HepG2 (cell line): ENCODE measurements at regions not wholly inside any gene's neighbourhood (a gene's known extent, or its start where the extent isn't known, plus 50 kb on each side); places are given as distances from the start of the nearest gene placed in this dataset.

Experiments
- ATAC-seq: fragments of 200-7000 bp; cut with Tn5 transposase; 3 replicates; pipeline ENCODE4 v1.9.1; 2020; ENCODE audit warnings: mild to moderate bottlenecking, moderate library complexity
- BruUV-seq: library from RNA; stranded (reverse); fragments of 400-500 nt; replicated peaks from 2 replicates; lab custom pipeline; 2021; lab: Mats Ljungman, UMichigan
- CTCF ChIA-PET: fragments of 300-600 bp; formaldehyde crosslinking; extraction: SDS; loops from one replicate; lab custom pipeline; 2021; ENCODE audit warnings: low total read pairs, inconsistent platforms, low intra/inter-chr PET ratio; lab: Yijun Ruan, JAX
- POLR2A ChIA-PET: fragments of 350-600 bp; sonication (Branson Sonifier 250); formaldehyde crosslinking; loops from one replicate; lab custom pipeline; 2020; ENCODE audit warnings: antibody characterized with exemption, inconsistent platforms; lab: Yijun Ruan, JAX
- DNase-seq: peaks from one replicate; pipeline ENCODE4 v3.0.0-alpha.2; 2015; ENCODE audit warnings: low spot score
- FAIRE-seq: peaks from 3 replicates; lab custom pipeline; 2011; peaks lifted over from hg19 to GRCh38; lab: Jason Lieb, UNC
- H2AFZ ChIP-seq: one replicate; pipeline ENCODE4 v1.6.1; 2011; ENCODE audit warnings: low read length, inconsistent platforms
- H3K27ac ChIP-seq: fragments of 300-600 bp; 3 replicates; pipeline ENCODE4 v1.8.0; 2011; ENCODE audit warnings: mixed run types, mild to moderate bottlenecking, mixed read lengths, low read length, inconsistent platforms; ENCODE audit not compliant: insufficient read depth; ENCODE audit errors: extremely low read length
- H3K27me3 ChIP-seq, 2 experiments: fragments of 200-600 bp in 1 of 2; 2 replicates in 1 of 2; 3 replicates in 1 of 2; pipeline versions ENCODE4 v1.6.0 to v1.8.0; 2011; ENCODE audit warnings: low read length in 2 of 2, mild to moderate bottlenecking in 2 of 2, moderate library complexity in 2 of 2, inconsistent platforms in 1 of 2; ENCODE audit not compliant: insufficient read depth in 2 of 2, control insufficient read depth in 1 of 2
- H3K36me3 ChIP-seq, 2 experiments: fragments of 200-600 bp in 1 of 2; replicated peaks in 1 of 2; 2 replicates in 1 of 2; 3 replicates in 1 of 2; pipeline versions ENCODE4 v1.5.1 to v1.8.0; 2011; ENCODE audit warnings: low read length in 2 of 2, inconsistent platforms in 1 of 2; ENCODE audit not compliant: insufficient read depth in 2 of 2, control insufficient read depth in 1 of 2
- H3K4me1 ChIP-seq: 2 replicates; pipeline ENCODE4 v1.5.1; 2012; ENCODE audit warnings: low read length, inconsistent platforms; ENCODE audit not compliant: insufficient read depth
- H3K4me2 ChIP-seq: 2 replicates; pipeline ENCODE4 v1.6.0; 2011; ENCODE audit warnings: low read depth, low read length, inconsistent platforms
- H3K4me3 ChIP-seq, 3 experiments: fragments of 200-600 bp in 1 of 3; sonication (generic), shearing (Covaris generic) in 1 of 3; replicated peaks in 1 of 3; 2 replicates each; pipeline ENCODE4 v1.5.1; 2011 to 2016; ENCODE audit warnings: low read length in 3 of 3, inconsistent platforms in 2 of 3, low read depth in 2 of 3, mild to moderate bottlenecking in 2 of 3, control low read depth in 1 of 3, mixed read lengths in 1 of 3; ENCODE audit not compliant: insufficient read depth in 1 of 3
- H3K79me2 ChIP-seq: one replicate; pipeline ENCODE4 v1.6.1; 2011; ENCODE audit warnings: low read length, inconsistent platforms; ENCODE audit not compliant: insufficient read depth
- H3K9ac ChIP-seq: 2 replicates; pipeline ENCODE4 v1.6.0; 2011; ENCODE audit warnings: mild to moderate bottlenecking, low read depth, low read length, inconsistent platforms; ENCODE audit not compliant: insufficient read depth
- H3K9me3 ChIP-seq: 2 replicates; pipeline ENCODE4 v1.5.1; 2012; ENCODE audit warnings: mild to moderate bottlenecking, low read length
- H4K20me1 ChIP-seq: 2 replicates; pipeline ENCODE4 v1.6.0; 2011; ENCODE audit warnings: inconsistent platforms, mild to moderate bottlenecking, low read length, moderate library complexity; ENCODE audit not compliant: insufficient read depth
- CCAR2 ChIP-seq: fragments of 200-400 bp; formaldehyde crosslinking; optimal IDR thresholded peaks from 2 replicates; pipeline ENCODE3; 2018; ENCODE audit warnings: low read depth, mild to moderate bottlenecking, low read length, moderate library complexity
- HNRNPL ChIP-seq: fragments of 200-400 bp; formaldehyde crosslinking; IDR thresholded peaks from 2 replicates; pipeline ENCODE4 v1.6.1; 2017; ENCODE audit warnings: mild to moderate bottlenecking, low read depth, low read length
- KDM1A ChIP-seq: IDR thresholded peaks from 2 replicates; pipeline ENCODE4 v1.6.1; 2016; ENCODE audit warnings: missing compliant biosample characterization
- PCBP1 ChIP-seq: fragments of 200-400 bp; formaldehyde crosslinking; IDR thresholded peaks from 2 replicates; pipeline ENCODE4 v1.6.1; 2017; ENCODE audit warnings: mild to moderate bottlenecking, low read depth, low read length, borderline replicate concordance
- SRSF1 ChIP-seq: fragments of 200-400 bp; formaldehyde crosslinking; optimal IDR thresholded peaks from 2 replicates; pipeline ENCODE3; 2017; ENCODE audit warnings: mild to moderate bottlenecking, low read depth, low read length, moderate library complexity
- WGBS: methylation state at CpG from one replicate; pipeline ENCODE4 v1.1.6; 2017; ENCODE audit warnings: low lambda C conversion rate; 5-methylcytosine and 5-hydroxymethylcytosine counted together
- in situ Hi-C: cut with HindIII; loops from 2 replicates; pipeline ENCODE4 v1.10.0; 2017; ENCODE audit warnings: low pct_unique_long_range_greater_than_20kb; ENCODE audit not compliant: extremely low pct_ligation_motif_present
- intact Hi-C: fragments of 100-400 bp; cut with micrococcal nuclease; formaldehyde crosslinking; loops from one replicate; pipeline ENCODE4 v1.10.0; 2022; ENCODE audit not compliant: unreplicated experiment
- TF ChIP-seq, protein P1 (sequence below): fragments of 450-650 bp; IDR thresholded peaks from 2 replicates; pipeline ENCODE4 v1.6.1; 2016

DNA sequence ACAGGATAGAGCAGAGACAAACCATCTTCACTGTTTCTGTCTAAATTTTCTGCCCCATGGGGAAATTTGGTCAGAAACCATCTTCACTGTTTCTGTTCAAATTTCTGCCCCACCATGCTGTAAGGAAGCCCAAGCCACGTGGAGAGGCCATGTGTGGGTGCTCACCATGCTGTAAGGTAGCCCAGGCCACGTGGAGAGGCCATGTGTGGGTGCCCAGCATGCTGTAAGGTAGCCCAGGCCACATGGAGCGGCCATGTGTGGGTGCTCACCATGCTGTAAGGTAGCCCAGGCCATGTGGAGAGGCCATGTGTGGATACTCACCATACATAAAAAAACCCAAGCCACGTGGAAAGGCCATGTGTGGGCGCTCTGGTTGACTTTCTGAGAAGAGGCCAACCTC, 1088.7 kb upstream of the AUTS2 start:
- DNase-seq = no peak
- H2AFZ ChIP-seq = no peak overlapping the region
- no peaks in the 10 kb centered on the region for H3K4me1 ChIP-seq
- BruUV-seq = no TSS peak
- POLR2A ChIA-PET = no interaction called here
- no peak overlapping the region for H3K4me3 ChIP-seq
- H3K27ac ChIP-seq = no peak overlapping the region
- no peaks in the 10 kb centered on the region for H3K79me2 ChIP-seq
- H4K20me1 ChIP-seq = no peaks in the 10 kb centered on the region
- in situ Hi-C loops = no loop called here
- no peaks in the 10 kb centered on the region for H3K27me3 ChIP-seq
- no peaks in the 10 kb centered on the region for H3K36me3 ChIP-seq
- no peak overlapping the region for H3K9ac ChIP-seq
- H3K4me2 ChIP-seq = no peak overlapping the region
- TF ChIP-seq CCAR2 = no peak
- TF ChIP-seq, protein P1, sequence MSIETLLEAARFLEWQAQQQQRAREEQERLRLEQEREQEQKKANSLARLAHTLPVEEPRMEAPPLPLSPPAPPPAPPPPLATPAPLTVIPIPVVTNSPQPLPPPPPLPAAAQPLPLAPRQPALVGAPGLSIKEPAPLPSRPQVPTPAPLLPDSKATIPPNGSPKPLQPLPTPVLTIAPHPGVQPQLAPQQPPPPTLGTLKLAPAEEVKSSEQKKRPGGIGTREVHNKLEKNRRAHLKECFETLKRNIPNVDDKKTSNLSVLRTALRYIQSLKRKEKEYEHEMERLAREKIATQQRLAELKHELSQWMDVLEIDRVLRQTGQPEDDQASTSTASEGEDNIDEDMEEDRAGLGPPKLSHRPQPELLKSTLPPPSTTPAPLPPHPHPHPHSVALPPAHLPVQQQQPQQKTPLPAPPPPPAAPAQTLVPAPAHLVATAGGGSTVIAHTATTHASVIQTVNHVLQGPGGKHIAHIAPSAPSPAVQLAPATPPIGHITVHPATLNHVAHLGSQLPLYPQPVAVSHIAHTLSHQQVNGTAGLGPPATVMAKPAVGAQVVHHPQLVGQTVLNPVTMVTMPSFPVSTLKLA = peak; percentile 96
- TF ChIP-seq, all 625 proteins: peak for 1
- 0% methylated on average over 3 of the region's 5 CpGs for WGBS
- ATAC-seq = no peak
- intact Hi-C loops = no loop called here
- H3K9me3 ChIP-seq = peaks cover 44% of the 10 kb centered on the region
- no peak for FAIRE-seq
- CTCF ChIA-PET = no interaction called here

DNA sequence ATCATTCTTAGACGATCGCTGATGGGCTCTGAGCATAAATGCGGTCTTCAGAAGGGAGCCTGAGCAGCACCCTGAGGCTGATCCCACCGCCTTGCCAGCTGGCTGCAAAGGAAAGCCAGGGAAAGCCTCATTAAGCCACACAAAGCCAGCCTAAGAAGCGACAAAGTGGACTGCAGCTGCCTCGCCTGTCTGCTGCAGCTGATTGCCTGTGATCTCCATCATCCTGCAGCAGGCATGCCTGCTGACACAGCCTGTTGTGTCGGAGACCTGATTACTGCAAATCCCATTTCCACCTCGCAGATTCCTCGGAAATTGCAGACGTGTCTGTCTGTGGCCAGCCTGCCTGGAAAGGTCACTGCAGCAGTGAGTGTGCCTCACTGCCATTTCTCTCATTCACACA, 1087.0 kb upstream of the AUTS2 start:
- in situ Hi-C loops = no loop called here
- no peaks in the 10 kb centered on the region for H3K36me3 ChIP-seq
- H3K9me3 ChIP-seq = peaks cover 28% of the 10 kb centered on the region
- H2AFZ ChIP-seq = no peak overlapping the region
- no peaks in the 10 kb centered on the region for H3K79me2 ChIP-seq
- H3K4me2 ChIP-seq = no peak overlapping the region
- intact Hi-C loops = no loop called here
- no peaks in the 10 kb centered on the region for H3K4me1 ChIP-seq
- no peak for DNase-seq
- FAIRE-seq = no peak
- H3K4me3 ChIP-seq = no peak overlapping the region
- no peak overlapping the region for H3K27ac ChIP-seq
- H4K20me1 ChIP-seq = no peaks in the 10 kb centered on the region
- no TSS peak for BruUV-seq
- POLR2A ChIA-PET = no interaction called here
- no peaks in the 10 kb centered on the region for H3K27me3 ChIP-seq
- TF ChIP-seq PCBP1 (no peak), SRSF1 (no peak), HNRNPL (no peak), KDM1A (no peak)
- CTCF ChIA-PET = no interaction called here
- no peak for ATAC-seq
- no peak overlapping the region for H3K9ac ChIP-seq
- 7% methylated on average over 5 of the region's 10 CpGs for WGBS
